ENCODE measurements at regions not wholly inside any gene's neighbourhood (a gene's known extent, or its start where the extent isn't known, plus 50 kb on each side); places are given as distances from the start of the nearest gene placed in this dataset.

- TF ChIP-seq JUNB (IDR thresholded peaks at IDR 0.05) (no peak), SMC3 (IDR thresholded peaks at IDR 0.05) (no peak), CTCF (IDR thresholded peaks at IDR 0.05) (no peak), PBX3 (IDR thresholded peaks at IDR 0.05) (no peak), REST (IDR thresholded peaks at IDR 0.05) (no peak), EP300 (IDR thresholded peaks at IDR 0.05) (no peak), SREBF2 (IDR thresholded peaks at IDR 0.05) (no peak), POLR2A (IDR thresholded peaks at IDR 0.05; ENCODE audit: low read length) (no peak), CHD4 (IDR thresholded peaks at IDR 0.05; ENCODE audit: borderline replicate concordance) (no peak), RCOR1 (IDR thresholded peaks at IDR 0.05; ENCODE audit: low read depth, low read length) (no peak), EHMT2 (IDR thresholded peaks at IDR 0.05; ENCODE audit: low read depth) (no peak), MYC (IDR thresholded peaks at IDR 0.05; ENCODE audit: borderline replicate concordance, low read length) (no peak), CEBPB (IDR thresholded peaks at IDR 0.05) (no peak)
Measured at GRCh38 chr4:117417856-117418255, 332.5 kb upstream of the TRAM1L1 start.

Measured in A549 (cell line).